ENCODE measurements at regions not wholly inside any gene's neighbourhood (a gene's known extent, or its start where the extent isn't known, plus 50 kb on each side); places are given as distances from the start of the nearest gene placed in this dataset.

GRCh38 chr6:137968901-137969300, 101.8 kb downstream of the TNFAIP3 start:
- Histone ChIP-seq H3K27me3 (ENCODE audit: control insufficient read depth, extremely low read depth, insufficient read depth, low read length) (no peaks in the 10 kb centered on the region), H3K9ac (ENCODE audit: control insufficient read depth, extremely low read depth, insufficient read depth, low read length) (no peak overlapping the region), H2AFZ (ENCODE audit: control insufficient read depth, low read length) (no peak overlapping the region), H3K4me3 (ENCODE audit: control insufficient read depth in 2 of 3, extremely low read depth in 1 of 3, insufficient read depth in 2 of 3, low read depth in 1 of 3, low read length in 3 of 3) (no peak overlapping the region), H3K4me1 (ENCODE audit: control insufficient read depth, extremely low read depth, insufficient read depth, low read length) (no peaks in the 10 kb centered on the region), H3K4me2 (ENCODE audit: control insufficient read depth, extremely low read depth, insufficient read depth, low read depth, low read length) (no peak overlapping the region), H3K79me2 (ENCODE audit: control insufficient read depth, insufficient read depth, low read length) (no peaks in the 10 kb centered on the region), H3K27ac (ENCODE audit: control insufficient read depth, insufficient read depth, low read length) (no peak overlapping the region), H3K36me3 (ENCODE audit: control insufficient read depth in 2 of 2, extremely low read depth in 1 of 2, insufficient read depth in 2 of 2, low read length in 2 of 2) (no peaks in the 10 kb centered on the region), H4K20me1 (ENCODE audit: control insufficient read depth, extremely low read depth, insufficient read depth, low read length) (no peaks in the 10 kb centered on the region), H3K9me3 (ENCODE audit: control insufficient read depth, low read depth, low read length) (no peaks in the 10 kb centered on the region), H3K9me1 (ENCODE audit: control insufficient read depth, extremely low read depth, insufficient read depth, low read length) (no peaks in the 10 kb centered on the region)
- TF ChIP-seq CTCF (optimal IDR thresholded peaks at IDR 0.05 in 1 of 3, IDR thresholded peaks at IDR 0.05 in 1 of 3, conservative IDR thresholded peaks at IDR 0.05 in 1 of 3; ENCODE audit: extremely low read depth in 1 of 3, insufficient read depth in 2 of 3, low read length in 3 of 3): no peak
- TF ChIP-seq EZH2 (IDR thresholded peaks at IDR 0.05; ENCODE audit: low read length): no peak
- dilution Hi-C loops (cut with MboI; ENCODE audit: extremely low pct_ligation_motif_present, low sequenced_read_pairs): no loop called here
- no peak for DNase-seq (ENCODE audit: low read depth, low spot score)
- no peak for FAIRE-seq

- no peak overlapping the region for H3K4me3 ChIP-seq (ENCODE audit: control insufficient read depth in 2 of 3, extremely low read depth in 1 of 3, insufficient read depth in 2 of 3, low read depth in 1 of 3, low read length in 3 of 3)
- DNase-seq (ENCODE audit: low read depth, low spot score) (no peak), FAIRE-seq (no peak)
- no peaks in the 10 kb centered on the region for H3K79me2 ChIP-seq (ENCODE audit: control insufficient read depth, insufficient read depth, low read length)
- H2AFZ ChIP-seq (ENCODE audit: control insufficient read depth, low read length): no peak overlapping the region
- H3K9ac ChIP-seq (ENCODE audit: control insufficient read depth, extremely low read depth, insufficient read depth, low read length): no peak overlapping the region
- TF ChIP-seq CTCF (optimal IDR thresholded peaks at IDR 0.05 in 1 of 3, IDR thresholded peaks at IDR 0.05 in 1 of 3, conservative IDR thresholded peaks at IDR 0.05 in 1 of 3; ENCODE audit: extremely low read depth in 1 of 3, insufficient read depth in 2 of 3, low read length in 3 of 3) (no peak), EZH2 (IDR thresholded peaks at IDR 0.05; ENCODE audit: low read length) (no peak)
- no peak overlapping the region for H3K27ac ChIP-seq (ENCODE audit: control insufficient read depth, insufficient read depth, low read length)
- no peaks in the 10 kb centered on the region for H3K4me1 ChIP-seq (ENCODE audit: control insufficient read depth, extremely low read depth, insufficient read depth, low read length)
- no peaks in the 10 kb centered on the region for H3K9me1 ChIP-seq (ENCODE audit: control insufficient read depth, extremely low read depth, insufficient read depth, low read length)
- H3K9me3 ChIP-seq (ENCODE audit: control insufficient read depth, low read depth, low read length): no peaks in the 10 kb centered on the region
- H3K4me2 ChIP-seq (ENCODE audit: control insufficient read depth, extremely low read depth, insufficient read depth, low read depth, low read length): no peak overlapping the region
- H3K36me3 ChIP-seq (ENCODE audit: control insufficient read depth in 2 of 2, extremely low read depth in 1 of 2, insufficient read depth in 2 of 2, low read length in 2 of 2): no peaks in the 10 kb centered on the region
- H3K27me3 ChIP-seq (ENCODE audit: control insufficient read depth, extremely low read depth, insufficient read depth, low read length): no peaks in the 10 kb centered on the region
- dilution Hi-C loops (cut with MboI; ENCODE audit: extremely low pct_ligation_motif_present, low sequenced_read_pairs): no loop called here
- no peaks in the 10 kb centered on the region for H4K20me1 ChIP-seq (ENCODE audit: control insufficient read depth, extremely low read depth, insufficient read depth, low read length)
Observed at GRCh38 chr6:137969874-137970273, 102.8 kb downstream of the TNFAIP3 start.
